Vagina (tissue), 2 donors: ENCODE measurements at regions not wholly inside any gene's neighbourhood (a gene's known extent, or its start where the extent isn't known, plus 50 kb on each side); places are given as distances from the start of the nearest gene placed in this dataset.

Source experiments
- DNase-seq, 2 donors: peaks; one replicate each; pipeline ENCODE4 v3.0.0-alpha.2; 2017; ENCODE audit errors: extremely low spot score in 2 of 2
- H3K27ac ChIP-seq: fragments of 200-600 bp; sonication (generic); one replicate; pipeline ENCODE4 v1.5.1; 2019
- H3K27me3 ChIP-seq: fragments of 200-600 bp; sonication (generic); one replicate; pipeline ENCODE4 v1.5.1; 2019
- H3K36me3 ChIP-seq, 2 donors: fragments of 200-600 bp; sonication (generic); one replicate each; pipeline ENCODE4 v1.5.1; 2017 to 2019
- H3K4me1 ChIP-seq: fragments of 200-600 bp; sonication (generic); one replicate; pipeline ENCODE4 v1.5.1; 2019
- H3K4me3 ChIP-seq, 2 donors: fragments of 200-600 bp; sonication (generic); 1 replicate in 1 of 2; 2 replicates in 1 of 2; pipeline ENCODE4 v1.5.1; 2016 to 2019
- H3K9me3 ChIP-seq: fragments of 200-600 bp; sonication (generic); one replicate; pipeline ENCODE4 v1.5.1; 2019
- CTCF ChIP-seq, 3 experiments: fragments of 450-650 bp in 2 of 3; fragments of 200-600 bp in 1 of 3; sonication (generic) in 1 of 3; IDR thresholded peaks; one replicate each; pipeline ENCODE4 v1.5.1; 2017 to 2019; ENCODE audit warnings: antibody characterized with exemption in 3 of 3, mild to moderate bottlenecking in 2 of 3, moderate library complexity in 2 of 3
- POLR2A ChIP-seq, 2 donors: fragments of 450-650 bp; IDR thresholded peaks; one replicate each; pipeline ENCODE4 v1.6.1; 2017; ENCODE audit warnings: antibody characterized with exemption in 2 of 2, mild to moderate bottlenecking in 2 of 2, moderate library complexity in 2 of 2
- POLR2AphosphoS5 ChIP-seq, 2 donors: sonication (generic); formaldehyde crosslinking; IDR thresholded peaks; one replicate each; pipeline ENCODE4 v1.9.0; 2017; ENCODE audit warnings: antibody characterized with exemption in 2 of 2, mild to moderate bottlenecking in 2 of 2, low read depth in 1 of 2; ENCODE audit not compliant: insufficient read depth in 1 of 2
- intact Hi-C: fragments of 100-400 bp; cut with DNase I; formaldehyde crosslinking; loops from one replicate; pipeline ENCODE4 v1.15.1; 2023

GRCh38 chr3:34988296-34988695, 651.0 kb upstream of the ARPP21 start:
- H3K27me3 ChIP-seq: no peaks in the 10 kb centered on the region
- DNase-seq: no peak

GRCh38 chr3:34995796-34996430, 643.4 kb upstream of the ARPP21 start:
- Histone ChIP-seq H3K9me3 (no peaks in the 10 kb centered on the region), H3K36me3 (no peaks in the 10 kb centered on the region), H3K27me3 (no peaks in the 10 kb centered on the region), H3K4me3 (no peak overlapping the region), H3K4me1 (no peaks in the 10 kb centered on the region), H3K27ac (no peak overlapping the region)
- DNase-seq: no peak
- intact Hi-C loops: no loop called here
- no peak for TF ChIP-seq POLR2AphosphoS5 (IDR thresholded peaks at IDR 0.05; ENCODE audit: insufficient read depth in 1 of 2, low read depth in 1 of 2)
- TF ChIP-seq POLR2A (IDR thresholded peaks at IDR 0.05): no peak
- TF ChIP-seq CTCF (IDR thresholded peaks at IDR 0.05): no peak

More at GRCh38 chr3:34988296-34988695, 651.0 kb upstream of the ARPP21 start:
- no peak for TF ChIP-seq POLR2AphosphoS5 (IDR thresholded peaks at IDR 0.05; ENCODE audit: insufficient read depth in 1 of 2, low read depth in 1 of 2)
- TF ChIP-seq POLR2A (IDR thresholded peaks at IDR 0.05): no peak
- TF ChIP-seq CTCF (IDR thresholded peaks at IDR 0.05): no peak
- Histone ChIP-seq H3K36me3 (no peaks in the 10 kb centered on the region), H3K9me3 (no peaks in the 10 kb centered on the region), H3K27ac (no peak overlapping the region), H3K4me3 (no peak overlapping the region), H3K4me1 (no peaks in the 10 kb centered on the region)
- intact Hi-C loops: no loop called here

GRCh38 chr3:34998902-34999301, 640.4 kb upstream of the ARPP21 start:
- no peak overlapping the region for H3K27ac ChIP-seq
- H3K36me3 ChIP-seq: no peaks in the 10 kb centered on the region
- intact Hi-C loops: no loop called here
- H3K4me1 ChIP-seq: no peaks in the 10 kb centered on the region
- TF ChIP-seq POLR2A (IDR thresholded peaks at IDR 0.05): no peak
- TF ChIP-seq CTCF (IDR thresholded peaks at IDR 0.05): no peak
- TF ChIP-seq POLR2AphosphoS5 (IDR thresholded peaks at IDR 0.05; ENCODE audit: insufficient read depth in 1 of 2, low read depth in 1 of 2): no peak
- no peak for DNase-seq
- no peaks in the 10 kb centered on the region for H3K9me3 ChIP-seq
- no peaks in the 10 kb centered on the region for H3K27me3 ChIP-seq
- H3K4me3 ChIP-seq: no peak overlapping the region

GRCh38 chr3:35012214-35012613, 627.1 kb upstream of the ARPP21 start:
- H3K9me3 ChIP-seq: no peaks in the 10 kb centered on the region
- no peak overlapping the region for H3K27ac ChIP-seq
- no peak for DNase-seq
- no peaks in the 10 kb centered on the region for H3K4me1 ChIP-seq
- no peaks in the 10 kb centered on the region for H3K27me3 ChIP-seq
- no peak overlapping the region for H3K4me3 ChIP-seq
- H3K36me3 ChIP-seq: no peaks in the 10 kb centered on the region
- TF ChIP-seq POLR2AphosphoS5 (IDR thresholded peaks at IDR 0.05; ENCODE audit: insufficient read depth in 1 of 2, low read depth in 1 of 2) (no peak), CTCF (IDR thresholded peaks at IDR 0.05) (no peak), POLR2A (IDR thresholded peaks at IDR 0.05) (no peak)
- intact Hi-C loops: no loop called here

GRCh38 chr3:35028157-35028556, 611.2 kb upstream of the ARPP21 start:
- no peaks in the 10 kb centered on the region for H3K36me3 ChIP-seq
- intact Hi-C loops: no loop called here

More at GRCh38 chr3:35028157-35028556, 611.2 kb upstream of the ARPP21 start:
- Histone ChIP-seq H3K9me3 (no peaks in the 10 kb centered on the region), H3K4me1 (no peaks in the 10 kb centered on the region), H3K4me3 (no peak overlapping the region), H3K27ac (no peak overlapping the region), H3K27me3 (no peaks in the 10 kb centered on the region)
- DNase-seq: no peak
- TF ChIP-seq POLR2AphosphoS5 (IDR thresholded peaks at IDR 0.05; ENCODE audit: insufficient read depth in 1 of 2, low read depth in 1 of 2): no peak
- TF ChIP-seq POLR2A (IDR thresholded peaks at IDR 0.05): no peak
- TF ChIP-seq CTCF (IDR thresholded peaks at IDR 0.05): no peak
